ENCODE measurements at regions not wholly inside any gene's neighbourhood (a gene's known extent, or its start where the extent isn't known, plus 50 kb on each side); places are given as distances from the start of the nearest gene placed in this dataset.

GRCh38 chr5:72705178-72705577, 111.3 kb upstream of the TNPO1 start:
- no peaks in the 10 kb centered on the region for H3K79me1 ChIP-seq (ENCODE audit: low read depth, low read length)
- no peak overlapping the region for H3K4ac ChIP-seq (replicated peaks; ENCODE audit: insufficient read length, low read depth, low read length)
- no peak overlapping the region for H4K91ac ChIP-seq (replicated peaks; ENCODE audit: insufficient read length, low read length)
- H3K79me2 ChIP-seq (ENCODE audit: control insufficient read depth in 1 of 2, insufficient read depth in 2 of 2, low read length in 2 of 2), result no peaks in the 10 kb centered on the region
- H2BK20ac ChIP-seq (ENCODE audit: low read length), result no peak overlapping the region
- no peaks in the 10 kb centered on the region for H3K36me3 ChIP-seq (ENCODE audit: control insufficient read depth in 2 of 4, insufficient read depth in 4 of 4, low read length in 3 of 4)
- no peaks in the 10 kb centered on the region for H4K20me1 ChIP-seq (replicated peaks in 1 of 2; ENCODE audit: control insufficient read depth in 1 of 2, insufficient read depth in 2 of 2, low read length in 2 of 2)
- no peaks in the 10 kb centered on the region for H3K27me3 ChIP-seq (replicated peaks in 1 of 4; ENCODE audit: control insufficient read depth in 3 of 4, extremely low read depth in 1 of 4, insufficient read depth in 3 of 4, low read length in 3 of 4)
- FAIRE-seq (no peak), DNase-seq (ENCODE audit: low read depth in 1 of 2, low spot score in 2 of 2) (no peak)
- no peak overlapping the region for H2BK120ac ChIP-seq (replicated peaks; ENCODE audit: low read depth, low read length)
- H3K4me2 ChIP-seq (ENCODE audit: insufficient read depth in 1 of 2, low read depth in 2 of 2, low read length in 2 of 2), result no peak overlapping the region
- no peak overlapping the region for H3K14ac ChIP-seq (ENCODE audit: insufficient read length)
- no CpG with 5 or more reads among the region's 1 CpG for WGBS, 2 experiments (ENCODE audit: extremely low coverage in 1 of 2, insufficient coverage in 1 of 2, insufficient read length in 1 of 2, insufficient replicate concordance in 2 of 2, low coverage in 1 of 2, low lambda C conversion rate in 2 of 2, missing lambda C conversion rate in 1 of 2)
- H3K23ac ChIP-seq (ENCODE audit: insufficient read length), result no peak overlapping the region
- no peak overlapping the region for H3K18ac ChIP-seq (ENCODE audit: extremely low read depth, low read length)
- no peak overlapping the region for H2BK15ac ChIP-seq (ENCODE audit: low read length)
- H3K56ac ChIP-seq (replicated peaks; ENCODE audit: insufficient read length, low read depth, low read length), result no peak overlapping the region
- no peaks in the 10 kb centered on the region for H3K23me2 ChIP-seq (ENCODE audit: low read depth, low read length)
- ChIA-PET POLR2A (ENCODE audit: partially characterized antibody) (interaction anchor here (0.6 kb wide), 1 partner anchor 72 kb away, joined by 4 read pairs; no protein-coding TSS in a partner anchor), CTCF (ENCODE audit: partially characterized antibody) (no interaction called here)
- no peak overlapping the region for H2BK5ac ChIP-seq (ENCODE audit: low read depth, low read length)
- H3K4me3 ChIP-seq (ENCODE audit: extremely low read depth in 1 of 4, insufficient read depth in 2 of 4, low read depth in 3 of 4, low read length in 4 of 4), result no peak overlapping the region
- no peaks in the 10 kb centered on the region for H3K9me3 ChIP-seq (ENCODE audit: insufficient read depth in 2 of 2, low read depth in 1 of 2, low read length in 1 of 2)
- TF ChIP-seq SIN3A (conservative IDR thresholded peaks at IDR 0.05 in 1 of 2, IDR thresholded peaks at IDR 0.05 in 1 of 2; ENCODE audit: low read depth in 1 of 2, low read length in 2 of 2), result no peak
- no peak overlapping the region for H2AK5ac ChIP-seq (ENCODE audit: low read depth, low read length)
- no peak overlapping the region for H2AFZ ChIP-seq (ENCODE audit: low read length)
- no peak overlapping the region for H3K27ac ChIP-seq (ENCODE audit: low read depth, low read length)
- no peak overlapping the region for H4K8ac ChIP-seq (ENCODE audit: extremely low read depth, insufficient read depth, low read length)
- H2BK12ac ChIP-seq (ENCODE audit: low read depth, low read length), result no peak overlapping the region
- peaks cover 0 to 3% (median 0%) of the 10 kb centered on the region in 4 experiments; a peak in 1 of 7 replicates for H3K4me1 ChIP-seq (replicated peaks in 1 of 4; ENCODE audit: control insufficient read depth in 3 of 4, insufficient read depth in 4 of 4, low read length in 3 of 4)
- H4K5ac ChIP-seq (ENCODE audit: insufficient read length, low read depth, low read length), result no peak overlapping the region
- no peak overlapping the region for H3K9ac ChIP-seq (replicated peaks in 1 of 4; ENCODE audit: extremely low read depth in 1 of 4, low read depth in 3 of 4, low read length in 3 of 4)

All from H1 (cell line).